GM12865 (cell line): ENCODE measurements at regions not wholly inside any gene's neighbourhood (a gene's known extent, or its start where the extent isn't known, plus 50 kb on each side); places are given as distances from the start of the nearest gene placed in this dataset.

Experiments used
- DNase-seq: peaks from one replicate; pipeline ENCODE4 v3.0.0; 2010; ENCODE audit warnings: low read depth
- H3K4me3 ChIP-seq: 2 replicates; pipeline ENCODE4 v1.5.1; 2011; ENCODE audit warnings: mild to moderate bottlenecking, low read depth, low read length, control low read depth
- CTCF ChIP-seq: IDR thresholded peaks from 2 replicates; pipeline ENCODE4 v1.5.1; 2011; ENCODE audit warnings: low read length, control low read depth, low read depth, inconsistent platforms; ENCODE audit not compliant: insufficient read depth; ENCODE audit errors: missing control alignments

- DNase-seq: no peak
- no peak overlapping the region for H3K4me3 ChIP-seq
- TF ChIP-seq CTCF: no peak
Measured at GRCh38 chr16:27701381-27701780, 151.4 kb downstream of the KATNIP start.

- DNase-seq: no peak
Measured at GRCh38 chr16:27703121-27703520, 153.2 kb downstream of the KATNIP start.

GRCh38 chr16:27703545-27703944 lies 153.6 kb downstream of the KATNIP start:
- no peak for DNase-seq
- no peak for TF ChIP-seq CTCF
- no peak overlapping the region for H3K4me3 ChIP-seq

More at GRCh38 chr16:27703121-27703520, 153.2 kb downstream of the KATNIP start:
- no peak overlapping the region for H3K4me3 ChIP-seq
- TF ChIP-seq CTCF: no peak

GRCh38 chr16:27704252-27704651 lies 154.3 kb downstream of the KATNIP start:
- TF ChIP-seq CTCF: no peak
- no peak overlapping the region for H3K4me3 ChIP-seq
- no peak for DNase-seq

- DNase-seq: no peak
- H3K4me3 ChIP-seq: no peak overlapping the region
- TF ChIP-seq CTCF: no peak
Measured at GRCh38 chr16:27706156-27706865, 156.4 kb downstream of the KATNIP start.

- DNase-seq: no peak
- no peak for TF ChIP-seq CTCF
- no peak overlapping the region for H3K4me3 ChIP-seq
Measured at GRCh38 chr16:27706866-27707685, 157.1 kb downstream of the KATNIP start.

GRCh38 chr16:27708651-27709050 lies 158.7 kb downstream of the KATNIP start:
- no peak for DNase-seq
- H3K4me3 ChIP-seq: no peak overlapping the region
- no peak for TF ChIP-seq CTCF
